ENCODE measurements at regions not wholly inside any gene's neighbourhood (a gene's known extent, or its start where the extent isn't known, plus 50 kb on each side); places are given as distances from the start of the nearest gene placed in this dataset.

GRCh38 chr20:43863330-43863729 is 51.3 kb upstream of the TOX2 start (continued):
- TF ChIP-seq TP53 (CRISPR knock-in tag; IDR thresholded peaks at IDR 0.05) (no peak), ERG (CRISPR knock-in tag; IDR thresholded peaks at IDR 0.05) (no peak), FOXP4 (CRISPR knock-in tag; IDR thresholded peaks at IDR 0.05) (no peak), SMAD3 (CRISPR knock-in tag; IDR thresholded peaks at IDR 0.05; ENCODE audit: borderline replicate concordance) (no peak), E2F5 (CRISPR knock-in tag; IDR thresholded peaks at IDR 0.05) (no peak), GTF2I (CRISPR knock-in tag; conservative IDR thresholded peaks at IDR 0.05) (no peak), CDX4 (CRISPR knock-in tag; IDR thresholded peaks at IDR 0.05; ENCODE audit: borderline replicate concordance) (no peak), JUN (CRISPR knock-in tag; IDR thresholded peaks at IDR 0.05) (no peak), ATF1 (CRISPR knock-in tag; IDR thresholded peaks at IDR 0.05) (no peak), MLX (CRISPR knock-in tag; IDR thresholded peaks at IDR 0.05) (no peak), ZBTB43 (CRISPR knock-in tag; IDR thresholded peaks at IDR 0.05) (no peak), NFATC4 (CRISPR knock-in tag; IDR thresholded peaks at IDR 0.05) (no peak)
- TF ChIP-seq, protein P1, sequence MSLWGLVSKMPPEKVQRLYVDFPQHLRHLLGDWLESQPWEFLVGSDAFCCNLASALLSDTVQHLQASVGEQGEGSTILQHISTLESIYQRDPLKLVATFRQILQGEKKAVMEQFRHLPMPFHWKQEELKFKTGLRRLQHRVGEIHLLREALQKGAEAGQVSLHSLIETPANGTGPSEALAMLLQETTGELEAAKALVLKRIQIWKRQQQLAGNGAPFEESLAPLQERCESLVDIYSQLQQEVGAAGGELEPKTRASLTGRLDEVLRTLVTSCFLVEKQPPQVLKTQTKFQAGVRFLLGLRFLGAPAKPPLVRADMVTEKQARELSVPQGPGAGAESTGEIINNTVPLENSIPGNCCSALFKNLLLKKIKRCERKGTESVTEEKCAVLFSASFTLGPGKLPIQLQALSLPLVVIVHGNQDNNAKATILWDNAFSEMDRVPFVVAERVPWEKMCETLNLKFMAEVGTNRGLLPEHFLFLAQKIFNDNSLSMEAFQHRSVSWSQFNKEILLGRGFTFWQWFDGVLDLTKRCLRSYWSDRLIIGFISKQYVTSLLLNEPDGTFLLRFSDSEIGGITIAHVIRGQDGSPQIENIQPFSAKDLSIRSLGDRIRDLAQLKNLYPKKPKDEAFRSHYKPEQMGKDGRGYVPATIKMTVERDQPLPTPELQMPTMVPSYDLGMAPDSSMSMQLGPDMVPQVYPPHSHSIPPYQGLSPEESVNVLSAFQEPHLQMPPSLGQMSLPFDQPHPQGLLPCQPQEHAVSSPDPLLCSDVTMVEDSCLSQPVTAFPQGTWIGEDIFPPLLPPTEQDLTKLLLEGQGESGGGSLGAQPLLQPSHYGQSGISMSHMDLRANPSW (CRISPR knock-in tag; conservative IDR thresholded peaks at IDR 0.05; ENCODE audit: low read depth): no peak
- TF ChIP-seq, protein P2, sequence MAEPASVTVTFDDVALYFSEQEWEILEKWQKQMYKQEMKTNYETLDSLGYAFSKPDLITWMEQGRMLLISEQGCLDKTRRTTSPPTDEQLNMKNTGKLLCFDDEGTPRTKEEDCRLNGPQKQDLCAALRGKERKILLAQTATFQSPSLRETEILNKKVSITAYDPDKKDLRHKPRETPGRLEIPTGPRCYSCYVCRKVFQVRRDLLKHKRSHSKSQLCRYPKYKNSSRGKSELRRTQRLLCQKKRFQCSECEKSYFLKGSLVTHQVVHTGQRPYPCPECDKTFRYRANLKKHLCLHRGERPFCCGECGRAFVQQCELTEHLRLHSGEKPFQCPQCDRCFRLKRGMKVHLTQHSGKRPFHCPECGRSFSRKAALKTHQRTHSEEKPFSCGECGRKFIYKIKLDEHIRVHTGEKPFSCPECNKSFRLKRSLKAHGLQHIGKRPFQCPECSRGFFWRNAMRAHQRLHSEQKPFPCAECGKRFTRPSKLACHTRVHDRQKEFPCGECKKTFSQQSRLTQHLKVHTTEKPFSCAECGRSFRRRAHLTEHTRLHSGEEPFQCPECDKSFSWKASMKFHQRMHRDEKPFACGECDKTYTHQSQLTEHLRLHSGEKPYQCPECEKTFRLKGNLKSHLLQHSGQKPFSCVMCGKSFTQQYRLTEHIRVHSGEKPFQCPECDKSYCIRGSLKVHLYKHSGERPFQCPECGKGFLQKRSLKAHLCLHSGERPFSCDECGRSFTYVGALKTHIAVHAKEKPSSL (CRISPR knock-in tag; conservative IDR thresholded peaks at IDR 0.05): no peak

GRCh38 chr20:43862438-43862837 is 52.2 kb upstream of the TOX2 start:
- Mint-ChIP-seq H3K4me3 (no peak overlapping the region), H3K27ac (no peak overlapping the region), H3K4me1 (no peaks in the 10 kb centered on the region), H3K27me3 (ENCODE audit: low read depth) (no peaks in the 10 kb centered on the region; the same call in 1 of the 2 replicates), H3K36me3 (no peaks in the 10 kb centered on the region), H3K9me3 (no peaks in the 10 kb centered on the region)
- POLR2A ChIA-PET: no interaction called here
- ATAC-seq: no peak
- no peak for DNase-seq (ENCODE audit: low spot score)
- CTCF ChIA-PET: no interaction called here
- TF ChIP-seq, protein P2 (CRISPR knock-in tag; conservative IDR thresholded peaks at IDR 0.05): no peak
- TF ChIP-seq, protein P3, sequence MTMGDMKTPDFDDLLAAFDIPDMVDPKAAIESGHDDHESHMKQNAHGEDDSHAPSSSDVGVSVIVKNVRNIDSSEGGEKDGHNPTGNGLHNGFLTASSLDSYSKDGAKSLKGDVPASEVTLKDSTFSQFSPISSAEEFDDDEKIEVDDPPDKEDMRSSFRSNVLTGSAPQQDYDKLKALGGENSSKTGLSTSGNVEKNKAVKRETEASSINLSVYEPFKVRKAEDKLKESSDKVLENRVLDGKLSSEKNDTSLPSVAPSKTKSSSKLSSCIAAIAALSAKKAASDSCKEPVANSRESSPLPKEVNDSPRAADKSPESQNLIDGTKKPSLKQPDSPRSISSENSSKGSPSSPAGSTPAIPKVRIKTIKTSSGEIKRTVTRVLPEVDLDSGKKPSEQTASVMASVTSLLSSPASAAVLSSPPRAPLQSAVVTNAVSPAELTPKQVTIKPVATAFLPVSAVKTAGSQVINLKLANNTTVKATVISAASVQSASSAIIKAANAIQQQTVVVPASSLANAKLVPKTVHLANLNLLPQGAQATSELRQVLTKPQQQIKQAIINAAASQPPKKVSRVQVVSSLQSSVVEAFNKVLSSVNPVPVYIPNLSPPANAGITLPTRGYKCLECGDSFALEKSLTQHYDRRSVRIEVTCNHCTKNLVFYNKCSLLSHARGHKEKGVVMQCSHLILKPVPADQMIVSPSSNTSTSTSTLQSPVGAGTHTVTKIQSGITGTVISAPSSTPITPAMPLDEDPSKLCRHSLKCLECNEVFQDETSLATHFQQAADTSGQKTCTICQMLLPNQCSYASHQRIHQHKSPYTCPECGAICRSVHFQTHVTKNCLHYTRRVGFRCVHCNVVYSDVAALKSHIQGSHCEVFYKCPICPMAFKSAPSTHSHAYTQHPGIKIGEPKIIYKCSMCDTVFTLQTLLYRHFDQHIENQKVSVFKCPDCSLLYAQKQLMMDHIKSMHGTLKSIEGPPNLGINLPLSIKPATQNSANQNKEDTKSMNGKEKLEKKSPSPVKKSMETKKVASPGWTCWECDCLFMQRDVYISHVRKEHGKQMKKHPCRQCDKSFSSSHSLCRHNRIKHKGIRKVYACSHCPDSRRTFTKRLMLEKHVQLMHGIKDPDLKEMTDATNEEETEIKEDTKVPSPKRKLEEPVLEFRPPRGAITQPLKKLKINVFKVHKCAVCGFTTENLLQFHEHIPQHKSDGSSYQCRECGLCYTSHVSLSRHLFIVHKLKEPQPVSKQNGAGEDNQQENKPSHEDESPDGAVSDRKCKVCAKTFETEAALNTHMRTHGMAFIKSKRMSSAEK (CRISPR knock-in tag; IDR thresholded peaks at IDR 0.05; ENCODE audit: borderline replicate concordance): no peak
- TF ChIP-seq IRF2 (CRISPR knock-in tag; IDR thresholded peaks at IDR 0.05; ENCODE audit: borderline replicate concordance, low read depth): no peak
